HG03159 (cell line): ENCODE measurements at regions not wholly inside any gene's neighbourhood (a gene's known extent, or its start where the extent isn't known, plus 50 kb on each side); places are given as distances from the start of the nearest gene placed in this dataset.

ENCODE experiments used
- ATAC-seq: cut with Tn5 transposase; IDR thresholded peaks from one replicate; pipeline ENCODE4 v1.9.1; 2021; ENCODE audit warnings: mild to moderate bottlenecking, moderate library complexity; ENCODE audit not compliant: unreplicated experiment

GRCh38 chr2:71851094-71851750 is 296.4 kb downstream of the CYP26B1 start:
- ATAC-seq = no peak

- no peak for ATAC-seq
Observed at GRCh38 chr2:71850306-71850801, 297.3 kb downstream of the CYP26B1 start.

- no peak for ATAC-seq
Observed at GRCh38 chr2:71849607-71850305, 297.9 kb downstream of the CYP26B1 start.

GRCh38 chr2:71849111-71849510 is 298.6 kb downstream of the CYP26B1 start:
- ATAC-seq = no peak

GRCh38 chr2:71846669-71847291 is 300.9 kb downstream of the CYP26B1 start:
- no peak for ATAC-seq

GRCh38 chr2:71846072-71846471 is 301.6 kb downstream of the CYP26B1 start:
- ATAC-seq = no peak

- no peak for ATAC-seq
Observed at GRCh38 chr2:71844967-71845366, 302.7 kb downstream of the CYP26B1 start.

- no peak for ATAC-seq
Observed at GRCh38 chr2:71843391-71843850, 304.2 kb downstream of the CYP26B1 start.

GRCh38 chr2:71842744-71843143 is 304.9 kb downstream of the CYP26B1 start:
- no peak for ATAC-seq

- no peak for ATAC-seq
Observed at GRCh38 chr2:71839826-71840225, 307.8 kb downstream of the CYP26B1 start.

GRCh38 chr2:71834796-71835195 is 312.9 kb downstream of the CYP26B1 start:
- no peak for ATAC-seq

GRCh38 chr2:71833855-71834560 is 313.7 kb downstream of the CYP26B1 start:
- no peak for ATAC-seq

GRCh38 chr2:71833272-71833671 is 314.4 kb downstream of the CYP26B1 start:
- no peak for ATAC-seq

GRCh38 chr2:71832844-71833243 is 314.8 kb downstream of the CYP26B1 start:
- ATAC-seq = no peak

GRCh38 chr2:71832388-71832787 is 315.3 kb downstream of the CYP26B1 start:
- ATAC-seq = no peak

- ATAC-seq = no peak
Observed at GRCh38 chr2:71831193-71831577, 316.5 kb downstream of the CYP26B1 start.

- no peak for ATAC-seq
Observed at GRCh38 chr2:71830497-71831192, 317.0 kb downstream of the CYP26B1 start.

GRCh38 chr2:71829008-71829407 is 318.7 kb downstream of the CYP26B1 start:
- ATAC-seq = no peak

GRCh38 chr2:71827973-71828372 is 319.7 kb downstream of the CYP26B1 start:
- ATAC-seq = no peak

GRCh38 chr2:71827524-71827901 is 320.1 kb downstream of the CYP26B1 start:
- no peak for ATAC-seq
